H1 (cell line): ENCODE measurements at regions not wholly inside any gene's neighbourhood (a gene's known extent, or its start where the extent isn't known, plus 50 kb on each side); places are given as distances from the start of the nearest gene placed in this dataset.

Experiments
- ATF3 ChIP-seq: IDR thresholded peaks from 2 replicates; pipeline ENCODE4 v1.6.1; 2011; ENCODE audit warnings: low read depth, mild to moderate bottlenecking, low read length; ENCODE audit not compliant: insufficient read depth
- BRCA1 ChIP-seq: IDR thresholded peaks from 2 replicates; pipeline ENCODE4 v1.6.1; 2012; ENCODE audit warnings: low read depth, low read length, improper control_type of control experiment
- CEBPB ChIP-seq: IDR thresholded peaks from 2 replicates; pipeline ENCODE4 v1.6.1; 2012; ENCODE audit warnings: low read depth, low read length
- CTCF ChIP-seq, 3 experiments: IDR thresholded peaks; 1 replicate in 2 of 3; 2 replicates in 1 of 3; pipeline versions ENCODE4 v1.5.1 to v1.6.1; 2011; ENCODE audit warnings: low read length in 3 of 3, mild to moderate bottlenecking in 3 of 3, inconsistent platforms in 2 of 3, low read depth in 1 of 3, moderate library complexity in 1 of 3; ENCODE audit not compliant: insufficient read depth in 1 of 3; ENCODE audit errors: control extremely low read depth in 1 of 3
- EZH2 ChIP-seq: fragments of 200-600 bp; sonication (generic); IDR thresholded peaks from 2 replicates; pipeline ENCODE4 v1.7.1; 2012; ENCODE audit warnings: low read depth, mild to moderate bottlenecking, moderate library complexity, low read length, inconsistent platforms; ENCODE audit not compliant: severe bottlenecking
- HDAC6 ChIP-seq: IDR thresholded peaks from one replicate; pipeline ENCODE4 v1.7.1; 2012; ENCODE audit warnings: low read depth, mild to moderate bottlenecking, inconsistent platforms, low read length, moderate library complexity
- NRF1 ChIP-seq: IDR thresholded peaks from 2 replicates; pipeline ENCODE4 v1.6.1; 2011; ENCODE audit warnings: mild to moderate bottlenecking, low read depth, low read length, improper control_type of control experiment
- RBBP5 ChIP-seq: IDR thresholded peaks from 2 replicates; pipeline ENCODE4 v1.7.1; 2012; ENCODE audit warnings: low read depth, mild to moderate bottlenecking, inconsistent platforms, low read length, moderate library complexity, borderline replicate concordance
- RFX5 ChIP-seq: IDR thresholded peaks from 2 replicates; pipeline ENCODE4 v1.6.1; 2011; ENCODE audit warnings: low read depth, low read length, improper control_type of control experiment, borderline replicate concordance
- SIX5 ChIP-seq: IDR thresholded peaks from 2 replicates; pipeline ENCODE4 v1.6.1; 2011; ENCODE audit warnings: mild to moderate bottlenecking, low read depth, low read length
- TEAD4 ChIP-seq: IDR thresholded peaks from 2 replicates; pipeline ENCODE4 v1.6.1; 2012; ENCODE audit warnings: low read depth, low read length, inconsistent platforms, mixed read lengths

GRCh38 chrX:69307029-69307428 lies 141.8 kb upstream of the PJA1 start:
- TF ChIP-seq CTCF (IDR thresholded peaks at IDR 0.05; ENCODE audit: control extremely low read depth in 1 of 3, insufficient read depth in 1 of 3, low read depth in 1 of 3, low read length in 3 of 3) (no peak), TEAD4 (no peak), HDAC6 (no peak), SIX5 (no peak), RBBP5 (no peak), BRCA1 (no peak), CEBPB (no peak), NRF1 (no peak), ATF3 (no peak), EZH2 (no peak), RFX5 (no peak)
